Prostate gland (tissue), 2 donors: ENCODE measurements at regions not wholly inside any gene's neighbourhood (a gene's known extent, or its start where the extent isn't known, plus 50 kb on each side); places are given as distances from the start of the nearest gene placed in this dataset.
"Not testable (repeated sequence)": the region's sequence is repeated elsewhere in the genome, so short reads cannot be mapped to it uniquely, and the experiment has no call there.

Experiments
- DNase-seq: peaks from one replicate; pipeline ENCODE4 v3.0.0-alpha.2; 2019; ENCODE audit warnings: low spot score
- H3K27ac ChIP-seq, 2 donors: fragments of 200-600 bp; sonication (generic); 2 replicates each; pipeline ENCODE4 v1.5.1; 2017 to 2019
- H3K27me3 ChIP-seq: fragments of 200-600 bp; sonication (generic); replicated peaks from 2 replicates; pipeline ENCODE4 v1.5.1; 2019; ENCODE audit not compliant: insufficient read depth
- H3K36me3 ChIP-seq, 2 donors: fragments of 200-600 bp; sonication (generic); 1 replicate in 1 of 2; 2 replicates in 1 of 2; pipeline versions ENCODE4 v1.5.1 to v1.8.1; 2017 to 2019
- H3K4me1 ChIP-seq: fragments of 200-600 bp; sonication (generic); replicated peaks from 2 replicates; pipeline ENCODE4 v1.5.1; 2019
- H3K4me3 ChIP-seq, 2 donors: fragments of 200-600 bp; sonication (generic); 2 replicates each; pipeline ENCODE4 v1.5.1; 2017 to 2019
- H3K9me3 ChIP-seq: fragments of 200-600 bp; sonication (generic); 2 replicates; pipeline ENCODE4 v1.5.1; 2017
- POLR2A ChIP-seq: fragments of 450-650 bp; IDR thresholded peaks from one replicate; pipeline ENCODE4 v1.6.1; 2016; ENCODE audit warnings: antibody characterized with exemption, mild to moderate bottlenecking
- POLR2AphosphoS5 ChIP-seq: sonication (generic); formaldehyde crosslinking; IDR thresholded peaks from one replicate; pipeline ENCODE4 v1.6.1; 2017; ENCODE audit warnings: antibody characterized with exemption
- WGBS: methylation state at CpG from one replicate; pipeline ENCODE4 v1.1.5; 2018; 5-methylcytosine and 5-hydroxymethylcytosine counted together
- intact Hi-C: fragments of 100-400 bp; cut with DNase I; formaldehyde crosslinking; loops from one replicate; pipeline ENCODE4 v1.14.2; 2022
- TF ChIP-seq, protein P1 (sequence below), 4 experiments: fragments of 200-600 bp in 2 of 4; fragments of 450-650 bp in 2 of 4; sonication (generic) in 2 of 4; IDR thresholded peaks; 1 replicate in 3 of 4; 2 replicates in 1 of 4; pipeline ENCODE4 v1.5.1; 2016 to 2019; ENCODE audit warnings: antibody characterized with exemption in 4 of 4, mild to moderate bottlenecking in 2 of 4, moderate library complexity in 2 of 4

DNA sequence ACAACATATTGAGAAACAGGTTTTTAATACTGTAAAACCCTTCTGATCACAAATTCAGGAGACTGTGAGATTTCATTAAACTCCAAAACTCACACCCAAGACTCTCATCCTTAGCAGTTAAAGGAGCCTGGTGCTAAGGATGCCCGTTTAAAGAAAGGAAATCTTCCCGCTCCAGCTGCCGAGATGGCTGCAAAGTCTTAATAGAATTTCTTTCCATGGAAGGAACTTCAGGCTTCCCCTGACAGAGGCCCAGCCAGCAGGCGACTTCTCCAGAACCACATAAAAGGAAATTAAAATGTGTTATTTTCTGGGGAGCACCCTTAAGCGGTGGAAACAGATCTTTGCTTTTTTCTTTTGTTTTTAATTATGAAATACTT lies 104.7 kb upstream of the CHST15 start:
- Histone ChIP-seq H3K36me3 (no peaks in the 10 kb centered on the region), H3K9me3 (no peaks in the 10 kb centered on the region), H3K4me1 (no peaks in the 10 kb centered on the region), H3K4me3 (no peak overlapping the region), H3K27ac (no peak overlapping the region), H3K27me3 (no peaks in the 10 kb centered on the region)
- WGBS: 83% methylated on average over 5 of the region's 5 CpGs
- intact Hi-C loops: no loop called here
- TF ChIP-seq POLR2AphosphoS5: no peak
- no peak for TF ChIP-seq POLR2A
- TF ChIP-seq, protein P1, sequence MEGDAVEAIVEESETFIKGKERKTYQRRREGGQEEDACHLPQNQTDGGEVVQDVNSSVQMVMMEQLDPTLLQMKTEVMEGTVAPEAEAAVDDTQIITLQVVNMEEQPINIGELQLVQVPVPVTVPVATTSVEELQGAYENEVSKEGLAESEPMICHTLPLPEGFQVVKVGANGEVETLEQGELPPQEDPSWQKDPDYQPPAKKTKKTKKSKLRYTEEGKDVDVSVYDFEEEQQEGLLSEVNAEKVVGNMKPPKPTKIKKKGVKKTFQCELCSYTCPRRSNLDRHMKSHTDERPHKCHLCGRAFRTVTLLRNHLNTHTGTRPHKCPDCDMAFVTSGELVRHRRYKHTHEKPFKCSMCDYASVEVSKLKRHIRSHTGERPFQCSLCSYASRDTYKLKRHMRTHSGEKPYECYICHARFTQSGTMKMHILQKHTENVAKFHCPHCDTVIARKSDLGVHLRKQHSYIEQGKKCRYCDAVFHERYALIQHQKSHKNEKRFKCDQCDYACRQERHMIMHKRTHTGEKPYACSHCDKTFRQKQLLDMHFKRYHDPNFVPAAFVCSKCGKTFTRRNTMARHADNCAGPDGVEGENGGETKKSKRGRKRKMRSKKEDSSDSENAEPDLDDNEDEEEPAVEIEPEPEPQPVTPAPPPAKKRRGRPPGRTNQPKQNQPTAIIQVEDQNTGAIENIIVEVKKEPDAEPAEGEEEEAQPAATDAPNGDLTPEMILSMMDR (IDR thresholded peaks at IDR 0.05): no peak
- no peak for DNase-seq

DNA sequence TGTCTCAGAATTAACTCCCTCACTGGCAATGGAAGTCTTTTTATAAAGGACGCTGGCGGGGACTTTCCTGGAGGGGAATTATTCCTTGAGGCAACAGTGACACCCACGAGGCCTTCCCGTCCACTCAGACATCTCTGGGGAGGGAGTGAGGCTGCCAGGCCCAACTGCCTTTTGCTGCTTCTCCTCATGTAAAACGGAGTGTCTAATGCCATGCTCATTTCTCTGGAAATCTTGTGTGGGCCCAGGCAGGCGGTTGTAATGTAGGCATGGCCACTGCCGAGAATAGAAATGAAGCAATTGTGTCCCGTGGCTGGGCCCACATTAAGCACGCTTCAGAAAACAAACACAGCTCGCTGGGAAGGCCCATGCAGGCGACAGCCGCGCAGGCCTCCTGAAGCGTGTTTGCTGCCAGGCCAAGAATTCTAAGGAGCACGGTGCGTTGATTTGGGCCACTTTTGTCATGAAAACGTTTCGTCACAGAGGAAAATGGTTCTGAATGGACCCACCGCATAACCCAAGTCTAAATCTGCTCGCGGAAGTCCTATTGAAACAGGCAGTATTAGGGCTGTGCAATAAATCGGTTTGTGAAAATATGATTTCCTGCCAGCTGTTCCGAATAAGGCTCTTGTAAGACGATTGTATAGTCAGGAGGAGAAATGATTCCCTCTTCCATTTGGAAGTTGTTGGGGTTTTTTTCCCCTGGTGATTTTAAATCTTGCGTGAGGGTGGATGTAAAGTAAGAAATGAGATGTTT lies 104.2 kb upstream of the CHST15 start:
- no peak for TF ChIP-seq POLR2AphosphoS5
- TF ChIP-seq, protein P1 (IDR thresholded peaks at IDR 0.05): no peak
- no peak for TF ChIP-seq POLR2A
- Histone ChIP-seq H3K36me3 (no peaks in the 10 kb centered on the region), H3K4me3 (no peak overlapping the region), H3K27ac (no peak overlapping the region), H3K27me3 (no peaks in the 10 kb centered on the region), H3K9me3 (no peaks in the 10 kb centered on the region), H3K4me1 (no peaks in the 10 kb centered on the region)
- WGBS: 79% methylated on average over 25 of the region's 25 CpGs
- intact Hi-C loops: no loop called here
- DNase-seq: no peak

DNA sequence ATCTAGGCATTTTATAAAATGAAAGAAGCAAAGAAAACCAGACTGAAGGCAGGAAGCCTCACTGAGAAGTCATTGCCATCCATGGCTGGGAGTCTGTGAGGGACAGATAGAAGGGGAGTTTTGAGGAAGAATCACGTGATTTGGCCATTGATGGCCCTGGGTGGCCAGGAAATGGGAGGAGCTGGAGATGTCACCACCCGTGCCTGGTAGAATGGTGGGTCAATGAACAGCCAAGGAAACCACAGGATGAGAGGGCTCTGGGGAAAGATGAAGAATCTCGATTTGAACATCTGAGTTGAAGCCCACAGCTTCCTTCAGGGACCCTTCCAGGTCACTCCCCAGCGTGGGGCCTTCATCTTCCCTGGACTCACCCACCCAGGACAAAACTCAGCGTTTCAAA lies 103.3 kb upstream of the CHST15 start:
- H3K4me1 ChIP-seq: no peaks in the 10 kb centered on the region
- intact Hi-C loops: no loop called here
- no peak overlapping the region for H3K4me3 ChIP-seq
- 75% methylated on average over 5 of the region's 5 CpGs for WGBS
- no peak overlapping the region for H3K27ac ChIP-seq
- TF ChIP-seq, protein P1 (IDR thresholded peaks at IDR 0.05): no peak
- TF ChIP-seq POLR2A (no peak), POLR2AphosphoS5 (no peak)
- H3K36me3 ChIP-seq: no peaks in the 10 kb centered on the region
- DNase-seq: no peak
- H3K9me3 ChIP-seq: no peaks in the 10 kb centered on the region
- no peaks in the 10 kb centered on the region for H3K27me3 ChIP-seq

DNA sequence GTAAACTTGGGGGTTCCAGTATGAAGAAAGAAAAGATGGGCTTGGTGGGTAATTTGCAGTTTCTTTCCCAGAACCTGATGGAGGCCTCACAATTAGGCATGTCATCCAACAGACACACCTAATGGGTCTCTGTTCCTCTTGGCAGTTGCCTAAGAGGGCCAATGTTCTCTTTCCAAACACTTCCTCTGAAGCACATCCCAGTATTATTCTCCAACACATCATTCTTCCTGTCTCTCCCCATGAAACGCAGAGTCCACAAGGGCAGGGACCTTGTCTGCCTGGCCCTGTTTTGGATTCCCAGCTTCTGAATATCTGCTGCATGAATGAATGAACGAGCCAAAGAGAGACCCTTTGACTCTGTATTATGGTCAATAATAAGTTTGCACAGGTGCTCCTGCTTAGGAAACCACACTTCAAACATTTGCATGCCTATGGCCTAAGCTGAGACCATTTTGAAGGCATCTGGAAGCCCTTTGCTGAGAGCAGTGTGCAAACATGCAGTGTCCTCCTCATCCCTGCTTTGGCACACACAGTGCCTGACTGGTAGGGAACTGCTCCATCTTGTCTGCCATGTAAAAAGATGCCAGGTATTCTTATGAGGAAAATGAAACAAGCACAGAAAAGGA lies 100.9 kb upstream of the CHST15 start:
- no peaks in the 10 kb centered on the region for H3K27me3 ChIP-seq
- H3K9me3 ChIP-seq: no peaks in the 10 kb centered on the region
- H3K4me1 ChIP-seq: no peaks in the 10 kb centered on the region
- no peaks in the 10 kb centered on the region for H3K36me3 ChIP-seq
- TF ChIP-seq, protein P1 (IDR thresholded peaks at IDR 0.05): no peak
- TF ChIP-seq POLR2AphosphoS5 (no peak), POLR2A (no peak)
- no peak overlapping the region for H3K27ac ChIP-seq
- no peak for DNase-seq
- intact Hi-C loops: no loop called here
- H3K4me3 ChIP-seq: no peak overlapping the region
- 61% methylated on average over 2 of the region's 2 CpGs for WGBS

DNA sequence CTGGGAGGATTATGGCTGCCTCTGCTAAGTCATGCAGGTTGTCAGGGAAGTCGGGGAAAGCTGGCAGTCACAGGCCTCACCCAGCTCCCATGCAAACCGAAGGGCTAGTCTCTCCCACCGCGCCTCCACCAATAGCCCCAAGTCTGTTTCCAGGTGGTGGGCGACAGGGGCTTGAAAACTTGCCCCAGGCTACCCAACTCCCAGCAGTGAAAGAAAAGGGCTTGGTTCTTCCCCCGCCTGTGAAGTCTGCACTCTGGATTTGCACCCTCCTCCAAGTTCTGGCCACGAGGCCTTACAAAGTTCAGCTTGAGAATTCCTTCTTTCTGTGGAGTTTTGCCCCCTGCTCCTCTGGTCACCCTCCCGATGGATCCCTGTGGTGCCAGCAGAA lies 99.9 kb upstream of the CHST15 start:
- no peak for DNase-seq
- Histone ChIP-seq H3K9me3 (no peaks in the 10 kb centered on the region), H3K4me3 (no peak overlapping the region), H3K27me3 (no peaks in the 10 kb centered on the region), H3K36me3 (no peaks in the 10 kb centered on the region), H3K27ac (no peak overlapping the region), H3K4me1 (no peaks in the 10 kb centered on the region)
- 95% methylated on average over 8 of the region's 8 CpGs for WGBS
- intact Hi-C loops: no loop called here
- no peak for TF ChIP-seq POLR2AphosphoS5

DNA sequence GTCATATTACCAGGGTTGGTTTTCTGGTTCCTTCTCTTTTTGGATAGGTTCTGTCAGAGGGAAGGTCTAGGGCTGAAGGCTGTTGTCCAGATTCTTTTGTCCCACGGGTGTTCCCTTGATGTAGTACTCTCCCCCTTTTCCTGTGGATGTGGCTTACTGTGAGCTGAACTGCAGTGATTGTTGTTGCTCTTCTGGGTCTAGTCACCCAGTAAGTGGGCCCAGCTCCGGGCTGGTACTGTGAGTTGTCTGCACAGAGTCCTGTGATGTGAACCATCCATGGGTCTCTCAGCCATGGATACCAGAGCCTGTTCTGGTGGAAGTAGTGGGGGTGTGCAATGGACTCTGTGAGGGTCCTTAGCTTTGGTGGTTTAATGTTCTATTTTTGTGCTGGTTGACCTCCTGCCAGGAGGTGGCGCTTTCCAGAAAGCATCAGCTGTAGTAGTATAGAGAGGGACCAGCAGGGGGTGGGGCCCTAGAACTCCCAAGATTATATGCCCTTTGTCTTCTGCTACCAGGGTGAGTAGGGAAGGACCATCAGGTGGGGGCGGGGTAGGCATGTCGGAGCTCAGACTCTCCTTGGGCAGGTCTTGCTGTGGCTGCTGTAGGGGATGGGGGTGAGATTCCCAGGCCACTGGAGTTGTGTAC lies 99.4 kb upstream of the CHST15 start:
- WGBS: 88% methylated on average over 5 of the region's 5 CpGs

DNA sequence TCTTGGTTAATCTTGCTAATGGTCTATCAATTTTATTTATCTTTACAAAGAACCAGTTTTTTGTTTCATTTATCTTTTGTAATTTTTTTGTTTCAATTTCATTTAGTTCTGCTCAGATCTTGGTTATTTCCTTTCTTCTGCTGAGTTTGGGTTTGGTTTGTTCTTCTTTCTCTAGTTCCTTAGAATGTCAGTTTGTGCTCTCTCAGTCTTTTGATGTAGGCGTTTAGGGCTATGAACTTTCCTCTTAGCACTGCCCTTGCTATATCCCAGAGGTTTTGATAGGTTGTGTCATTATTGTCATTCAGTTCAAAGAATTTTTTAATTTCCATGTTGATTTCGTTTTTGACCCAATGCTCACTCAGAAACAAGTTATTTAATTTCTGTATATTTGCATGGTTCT lies 97.1 kb upstream of the CHST15 start:
- intact Hi-C loops, DNase-seq, H3K36me3 ChIP-seq, H3K9me3 ChIP-seq, H3K4me1 ChIP-seq, H3K27me3 ChIP-seq, H3K4me3 ChIP-seq, H3K27ac ChIP-seq: not testable (repeated sequence)
- 64% methylated on average over 2 of the region's 2 CpGs for WGBS

More for the DNA sequence above, 99.4 kb upstream of the CHST15 start:
- H3K36me3 ChIP-seq, H3K9me3 ChIP-seq, H3K4me1 ChIP-seq, H3K4me3 ChIP-seq, H3K27me3 ChIP-seq, H3K27ac ChIP-seq, intact Hi-C loops, DNase-seq: not testable (repeated sequence)
